ENCODE measurements at regions not wholly inside any gene's neighbourhood (a gene's known extent, or its start where the extent isn't known, plus 50 kb on each side); places are given as distances from the start of the nearest gene placed in this dataset.

DNA sequence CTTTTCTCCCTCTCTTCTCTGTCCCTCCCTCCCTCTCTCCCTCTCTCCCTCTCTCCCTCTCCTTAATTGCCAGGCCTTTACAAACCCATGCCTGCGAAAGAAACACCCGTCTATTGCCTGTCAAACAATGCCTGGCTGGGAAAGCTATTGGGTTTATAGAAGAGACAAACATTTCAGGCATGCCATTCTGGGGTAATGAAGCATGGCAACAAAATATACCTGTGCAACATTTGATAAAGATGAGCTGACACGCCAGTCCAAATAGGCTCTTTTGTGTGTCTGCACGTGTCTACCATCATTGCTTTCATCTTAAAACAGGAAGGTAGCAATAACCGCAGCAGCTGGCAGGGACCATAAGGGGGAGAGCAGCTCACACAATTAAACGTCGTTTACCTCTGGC lies 282.1 kb downstream of the ZNF516 start:
- TF ChIP-seq, protein P1, sequence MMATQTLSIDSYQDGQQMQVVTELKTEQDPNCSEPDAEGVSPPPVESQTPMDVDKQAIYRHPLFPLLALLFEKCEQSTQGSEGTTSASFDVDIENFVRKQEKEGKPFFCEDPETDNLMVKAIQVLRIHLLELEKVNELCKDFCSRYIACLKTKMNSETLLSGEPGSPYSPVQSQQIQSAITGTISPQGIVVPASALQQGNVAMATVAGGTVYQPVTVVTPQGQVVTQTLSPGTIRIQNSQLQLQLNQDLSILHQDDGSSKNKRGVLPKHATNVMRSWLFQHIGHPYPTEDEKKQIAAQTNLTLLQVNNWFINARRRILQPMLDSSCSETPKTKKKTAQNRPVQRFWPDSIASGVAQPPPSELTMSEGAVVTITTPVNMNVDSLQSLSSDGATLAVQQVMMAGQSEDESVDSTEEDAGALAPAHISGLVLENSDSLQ (IDR thresholded peaks at IDR 0.05): no peak
- no peak for TF ChIP-seq FOXK2 (IDR thresholded peaks at IDR 0.05)
- no peak for TF ChIP-seq ELF4 (IDR thresholded peaks at IDR 0.05)
- no peak for TF ChIP-seq ARNT (IDR thresholded peaks at IDR 0.05)
- no peak for TF ChIP-seq HDGF (IDR thresholded peaks at IDR 0.05; ENCODE audit: borderline replicate concordance)
- no peak for TF ChIP-seq SUZ12 (IDR thresholded peaks at IDR 0.05)
- no peak for TF ChIP-seq CTBP1 (IDR thresholded peaks at IDR 0.05; ENCODE audit: borderline replicate concordance)
- no peak for TF ChIP-seq NFRKB (IDR thresholded peaks at IDR 0.05)
- TF ChIP-seq FOXM1 (IDR thresholded peaks at IDR 0.05; ENCODE audit: borderline replicate concordance): no peak
- TF ChIP-seq TARDBP (IDR thresholded peaks at IDR 0.05): no peak
